Gastrocnemius medialis (tissue), 4 donors: ENCODE measurements at regions not wholly inside any gene's neighbourhood (a gene's known extent, or its start where the extent isn't known, plus 50 kb on each side); places are given as distances from the start of the nearest gene placed in this dataset.

Experiments
- POLR2A ChIP-seq, 2 donors: fragments of 450-650 bp; IDR thresholded peaks; one replicate each; pipeline ENCODE4 v1.6.1; 2017; ENCODE audit warnings: antibody characterized with exemption in 2 of 2, mild to moderate bottlenecking in 2 of 2, moderate library complexity in 2 of 2
- TF ChIP-seq, protein P1 (sequence below), 5 experiments: fragments of 450-650 bp in 3 of 5; fragments of 200-600 bp in 2 of 5; sonication (generic) in 2 of 5; IDR thresholded peaks in 4 of 5; conservative IDR thresholded peaks in 1 of 5; 1 replicate in 4 of 5; 2 replicates in 1 of 5; pipeline ENCODE4 v1.5.1; 2016 to 2019; ENCODE audit warnings: antibody characterized with exemption in 5 of 5, mild to moderate bottlenecking in 3 of 5, moderate library complexity in 3 of 5

DNA sequence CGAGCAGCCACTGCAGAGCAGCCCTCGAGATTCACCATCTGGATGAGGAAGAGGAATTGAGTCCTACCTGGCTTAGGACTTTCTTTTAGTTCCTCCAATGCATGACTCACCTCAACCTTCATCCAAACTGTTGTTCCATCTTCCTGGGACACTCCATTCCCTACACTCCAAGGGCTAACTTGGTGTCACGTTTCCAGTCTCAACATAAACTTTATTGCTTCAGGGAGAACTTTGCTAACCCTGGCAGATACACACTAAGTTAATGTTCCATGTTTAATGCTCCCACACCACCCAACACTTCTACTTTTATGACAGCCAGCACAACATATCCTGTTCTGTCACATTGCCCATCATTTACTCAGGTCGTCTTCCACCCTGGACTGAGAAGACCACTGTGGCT lies 164.4 kb downstream of the RBM26 start:
- TF ChIP-seq, protein P1, sequence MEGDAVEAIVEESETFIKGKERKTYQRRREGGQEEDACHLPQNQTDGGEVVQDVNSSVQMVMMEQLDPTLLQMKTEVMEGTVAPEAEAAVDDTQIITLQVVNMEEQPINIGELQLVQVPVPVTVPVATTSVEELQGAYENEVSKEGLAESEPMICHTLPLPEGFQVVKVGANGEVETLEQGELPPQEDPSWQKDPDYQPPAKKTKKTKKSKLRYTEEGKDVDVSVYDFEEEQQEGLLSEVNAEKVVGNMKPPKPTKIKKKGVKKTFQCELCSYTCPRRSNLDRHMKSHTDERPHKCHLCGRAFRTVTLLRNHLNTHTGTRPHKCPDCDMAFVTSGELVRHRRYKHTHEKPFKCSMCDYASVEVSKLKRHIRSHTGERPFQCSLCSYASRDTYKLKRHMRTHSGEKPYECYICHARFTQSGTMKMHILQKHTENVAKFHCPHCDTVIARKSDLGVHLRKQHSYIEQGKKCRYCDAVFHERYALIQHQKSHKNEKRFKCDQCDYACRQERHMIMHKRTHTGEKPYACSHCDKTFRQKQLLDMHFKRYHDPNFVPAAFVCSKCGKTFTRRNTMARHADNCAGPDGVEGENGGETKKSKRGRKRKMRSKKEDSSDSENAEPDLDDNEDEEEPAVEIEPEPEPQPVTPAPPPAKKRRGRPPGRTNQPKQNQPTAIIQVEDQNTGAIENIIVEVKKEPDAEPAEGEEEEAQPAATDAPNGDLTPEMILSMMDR (IDR thresholded peaks at IDR 0.05 in 4 of 5, conservative IDR thresholded peaks at IDR 0.05 in 1 of 5): no peak
- TF ChIP-seq POLR2A (IDR thresholded peaks at IDR 0.05): no peak
